ENCODE measurements at regions not wholly inside any gene's neighbourhood (a gene's known extent, or its start where the extent isn't known, plus 50 kb on each side); places are given as distances from the start of the nearest gene placed in this dataset.

GRCh38 chr9:82382887-82383616 lies 394.5 kb downstream of the SPATA31D1 start:
- TF ChIP-seq ZBTB11 (tag by site-specific recombination; conservative IDR thresholded peaks at IDR 0.05; ENCODE audit: low read depth) = no peak
- no peak for TF ChIP-seq ZNF596 (tag by site-specific recombination; IDR thresholded peaks at IDR 0.05)
- no peak overlapping the region for H3K27ac ChIP-seq (ENCODE audit: extremely low read depth, low read depth, low read length)
- no peaks in the 10 kb centered on the region for H3K4me1 ChIP-seq (ENCODE audit: control insufficient read depth, insufficient read depth, low read length)
- H3K4me3 ChIP-seq (ENCODE audit: low read depth, low read length) = no peak overlapping the region
- no peaks in the 10 kb centered on the region for H3K36me3 ChIP-seq (ENCODE audit: control insufficient read depth in 2 of 2, insufficient read depth in 1 of 2, low read length in 2 of 2)
- ChIA-PET CTCF (no interaction called here), POLR2A (no interaction called here)
- no peaks in the 10 kb centered on the region for H3K9me3 ChIP-seq (ENCODE audit: control insufficient read depth, insufficient read depth, low read depth, low read length)

GRCh38 chr9:82385633-82386032 lies 397.1 kb downstream of the SPATA31D1 start:
- no peaks in the 10 kb centered on the region for H3K36me3 ChIP-seq (ENCODE audit: control insufficient read depth in 2 of 2, insufficient read depth in 1 of 2, low read length in 2 of 2)
- no peaks in the 10 kb centered on the region for H3K9me3 ChIP-seq (ENCODE audit: control insufficient read depth, insufficient read depth, low read depth, low read length)
- CTCF ChIA-PET = no interaction called here
- H3K4me3 ChIP-seq (ENCODE audit: low read depth, low read length) = no peak overlapping the region
- no peak overlapping the region for H3K27ac ChIP-seq (ENCODE audit: extremely low read depth, low read depth, low read length)
- TF ChIP-seq ZNF48 (tag by site-specific recombination; IDR thresholded peaks at IDR 0.05) (no peak), ZNF157 (tag by site-specific recombination; IDR thresholded peaks at IDR 0.05) (no peak), ZNF175 (tag by site-specific recombination; IDR thresholded peaks at IDR 0.05) (no peak), ZNF18 (tag by site-specific recombination; IDR thresholded peaks at IDR 0.05) (no peak), ZBTB11 (tag by site-specific recombination; conservative IDR thresholded peaks at IDR 0.05; ENCODE audit: low read depth) (no peak), ZNF280C (tag by site-specific recombination; IDR thresholded peaks at IDR 0.05) (no peak), ZNF501 (tag by site-specific recombination; IDR thresholded peaks at IDR 0.05) (no peak), ZNF660 (tag by site-specific recombination; IDR thresholded peaks at IDR 0.05) (no peak), ZNF830 (tag by site-specific recombination; IDR thresholded peaks at IDR 0.05; ENCODE audit: low read depth) (no peak)
- POLR2A ChIA-PET = no interaction called here
- H3K4me1 ChIP-seq (ENCODE audit: control insufficient read depth, insufficient read depth, low read length) = no peaks in the 10 kb centered on the region
